OCI-LY3 (cell line): ENCODE measurements at regions not wholly inside any gene's neighbourhood (a gene's known extent, or its start where the extent isn't known, plus 50 kb on each side); places are given as distances from the start of the nearest gene placed in this dataset.

Source experiments
- EZH2phosphoT487 ChIP-seq: fragments of 200-600 bp; shearing (Covaris generic); IDR thresholded peaks from 2 replicates; pipeline ENCODE4 v1.6.1; 2018; ENCODE audit warnings: antibody characterized with exemption, mixed run types, low read depth
- TF ChIP-seq, protein P1 (sequence below): fragments of 200-600, 300-600 bp; sonication (generic); IDR thresholded peaks from 2 replicates; pipeline ENCODE4 v1.5.1; 2014; ENCODE audit warnings: antibody characterized with exemption, low read length, low read depth

DNA sequence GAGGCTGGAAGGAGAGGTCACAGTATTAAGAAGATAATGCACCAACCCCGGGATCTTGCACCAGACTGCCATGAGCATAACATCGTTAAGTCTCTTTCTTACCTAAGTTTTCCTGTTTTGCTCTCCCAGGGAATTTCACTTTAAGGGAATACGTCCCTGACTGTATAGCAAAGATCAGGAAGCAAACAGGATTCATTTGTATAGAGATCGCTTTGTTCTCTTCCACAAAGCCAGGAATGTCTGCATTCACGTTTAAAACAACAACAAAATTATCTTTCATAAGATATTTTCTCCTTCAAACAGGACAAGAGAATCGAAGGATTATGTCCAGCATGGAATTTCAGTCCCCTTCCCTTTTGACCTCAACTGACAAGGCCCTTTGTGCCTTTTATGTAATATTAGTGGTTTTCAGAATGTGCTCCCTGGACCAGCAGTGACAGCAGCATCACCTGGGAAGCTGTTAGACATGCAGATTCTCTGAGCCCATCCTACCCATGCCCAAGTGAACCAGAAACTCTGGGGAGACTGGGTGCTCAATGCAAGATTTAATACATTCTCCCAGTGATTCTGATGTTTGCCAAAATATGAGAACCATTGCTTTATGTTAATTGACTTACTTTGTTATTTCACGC is 286.3 kb downstream of the FGFR2 start:
- TF ChIP-seq, protein P1, sequence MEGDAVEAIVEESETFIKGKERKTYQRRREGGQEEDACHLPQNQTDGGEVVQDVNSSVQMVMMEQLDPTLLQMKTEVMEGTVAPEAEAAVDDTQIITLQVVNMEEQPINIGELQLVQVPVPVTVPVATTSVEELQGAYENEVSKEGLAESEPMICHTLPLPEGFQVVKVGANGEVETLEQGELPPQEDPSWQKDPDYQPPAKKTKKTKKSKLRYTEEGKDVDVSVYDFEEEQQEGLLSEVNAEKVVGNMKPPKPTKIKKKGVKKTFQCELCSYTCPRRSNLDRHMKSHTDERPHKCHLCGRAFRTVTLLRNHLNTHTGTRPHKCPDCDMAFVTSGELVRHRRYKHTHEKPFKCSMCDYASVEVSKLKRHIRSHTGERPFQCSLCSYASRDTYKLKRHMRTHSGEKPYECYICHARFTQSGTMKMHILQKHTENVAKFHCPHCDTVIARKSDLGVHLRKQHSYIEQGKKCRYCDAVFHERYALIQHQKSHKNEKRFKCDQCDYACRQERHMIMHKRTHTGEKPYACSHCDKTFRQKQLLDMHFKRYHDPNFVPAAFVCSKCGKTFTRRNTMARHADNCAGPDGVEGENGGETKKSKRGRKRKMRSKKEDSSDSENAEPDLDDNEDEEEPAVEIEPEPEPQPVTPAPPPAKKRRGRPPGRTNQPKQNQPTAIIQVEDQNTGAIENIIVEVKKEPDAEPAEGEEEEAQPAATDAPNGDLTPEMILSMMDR, result no peak
- no peak for TF ChIP-seq EZH2phosphoT487
